Heart right ventricle (tissue), 16 donors: ENCODE measurements at regions not wholly inside any gene's neighbourhood (a gene's known extent, or its start where the extent isn't known, plus 50 kb on each side); places are given as distances from the start of the nearest gene placed in this dataset.

ENCODE experiments used
- ATAC-seq, 8 donors: fragments of 200-7000 bp; cut with Tn5 transposase; one replicate each; pipeline ENCODE4 v1.9.1; 2020; ENCODE audit warnings: mild to moderate bottlenecking in 8 of 8, moderate library complexity in 8 of 8, moderate number of reproducible peaks in 1 of 8
- DNase-seq, 2 donors: peaks; one replicate each; pipeline ENCODE4 v3.0.0-alpha.2; 2020
- H3K27ac ChIP-seq, 10 donors: fragments of 200-600 bp; sonication (generic) in 2 of 10; one replicate each; pipeline versions ENCODE4 v1.5.0 to v1.8.0; 2020 to 2022; ENCODE audit warnings: mild to moderate bottlenecking in 3 of 10
- H3K27me3 ChIP-seq, 7 donors: fragments of 200-600 bp; one replicate each; pipeline ENCODE4 v1.8.0; 2021 to 2022; ENCODE audit warnings: mild to moderate bottlenecking in 2 of 7
- H3K36me3 ChIP-seq, 9 donors: fragments of 200-600 bp; sonication (generic) in 1 of 9; one replicate each; pipeline versions ENCODE4 v1.5.0 to v1.8.0; 2020 to 2022; ENCODE audit warnings: mild to moderate bottlenecking in 2 of 9
- H3K4me1 ChIP-seq, 9 donors: fragments of 200-600 bp; sonication (generic) in 1 of 9; one replicate each; pipeline versions ENCODE4 v1.5.0 to v1.8.0; 2020 to 2022; ENCODE audit warnings: mild to moderate bottlenecking in 4 of 9
- H3K4me3 ChIP-seq, 10 donors: fragments of 200-600 bp; sonication (generic) in 2 of 10; one replicate each; pipeline versions ENCODE4 v1.5.0 to v1.8.0; 2020 to 2022; ENCODE audit warnings: mild to moderate bottlenecking in 7 of 10, moderate library complexity in 2 of 10
- H3K9me3 ChIP-seq, 11 donors: fragments of 200-600 bp in 10 of 11; sonication (generic) in 2 of 11; one replicate each; pipeline versions ENCODE4 v1.5.0 to v1.8.0; 2013 to 2022; ENCODE audit warnings: mild to moderate bottlenecking in 2 of 11, control low read depth in 1 of 11, moderate library complexity in 1 of 11
- CTCF ChIP-seq, 9 donors: fragments of 200-600 bp; sonication (generic) in 2 of 9; IDR thresholded peaks; one replicate each; pipeline versions ENCODE4 v1.5.0 to v1.8.0; 2021 to 2022; ENCODE audit warnings: antibody characterized with exemption in 9 of 9, mild to moderate bottlenecking in 5 of 9, moderate library complexity in 1 of 9
- WGBS, 2 donors: extraction: QIAGEN DNeasy Blood & Tissue Kit; methylation state at CpG; one replicate each; pipeline ENCODE4 v1.1.7; 2013; ENCODE audit warnings: inconsistent platforms in 1 of 2; 5-methylcytosine and 5-hydroxymethylcytosine counted together
- intact Hi-C, 10 donors: fragments of 100-400 bp; cut with DNase I; formaldehyde crosslinking; loops; one replicate each; pipeline versions ENCODE4 v1.11.1 to v1.14.2; 2022
- donor health status: Arrhythmogenic right ventricular cardiomyopathy.
- donor health status: ischemic (EF 13 %, LVEDD 7.1; RV severe dilation, severe dysfunction).
- donor health status: healthy with polysubstance abuse.
- donor health status: DM: no; HTN: yes; CAD: no.
- donor health status: DM: no; HTN: no; CAD: no.
- donor health status: ischemic (EF 25% LVEDD 6.9; RV normal size, moderate dysfunction).
- donor health status: ischemic (EF 25% LVEDD 5.7; RV mildly dilated, moderate dysfunction).
- donor health status: healthy.
- donor health status: DM: yes; HTN: yes; CAD: no.
- donor health status: Ischemic cardiomyopathy.
- donor health status: ischemic (EF 35%, LVEDD 5.7; RV mildly dilated, moderate dysfunction).
- donor health status: nonischemic (EF 11% LVEDD 7.7; RV severe dilation, severe dysfunction).
- donor health status: DM: yes; HTN: yes; CAD: no.
- donor health status: PGD.
- donor health status: ischemic (EF 29% LVEDD 5.4; RV normal size, mild dysfunction).
- donor health status: nonischemic (EF 23%, LVEDD 6.1; RV moderate dilation, normal function).

- H3K4me3 ChIP-seq, result no peak overlapping the region
- no peak for ATAC-seq
- peaks cover 0 to 5% (median 0%) of the 10 kb centered on the region in 11 donors for H3K9me3 ChIP-seq
- no peak overlapping the region for H3K27ac ChIP-seq
- H3K27me3 ChIP-seq, result no peaks in the 10 kb centered on the region
- H3K4me1 ChIP-seq, result peaks cover 0 to 6% (median 0%) of the 10 kb centered on the region in 9 donors
- no peaks in the 10 kb centered on the region for H3K36me3 ChIP-seq
- no peak for DNase-seq
- WGBS, 2 donors, result 93 to 97% methylated on average over 8 of the region's 8 CpGs
- TF ChIP-seq CTCF (IDR thresholded peaks at IDR 0.05), result no peak
- intact Hi-C loops, result no loop called here
These were observed 154.4 kb upstream of the TLL1 start for GRCh38 chr4:165718660-165719059.

- Histone ChIP-seq H3K4me1 (peaks cover 0 to 6% (median 0%) of the 10 kb centered on the region in 9 donors), H3K36me3 (no peaks in the 10 kb centered on the region), H3K4me3 (no peak overlapping the region), H3K9me3 (peaks cover 0 to 3% (median 0%) of the 10 kb centered on the region in 11 donors), H3K27ac (no peak overlapping the region), H3K27me3 (no peaks in the 10 kb centered on the region)
- intact Hi-C loops, result no loop called here
- ATAC-seq (peak in 1 of 8 donors; percentile 39), DNase-seq (no peak)
- TF ChIP-seq CTCF (IDR thresholded peaks at IDR 0.05), result no peak
- 86 to 89% methylated on average over 2 of the region's 2 CpGs for WGBS, 2 donors
These were observed 152.5 kb upstream of the TLL1 start for GRCh38 chr4:165720411-165721082.

GRCh38 chr4:165721815-165722214 lies 151.2 kb upstream of the TLL1 start:
- no peak for ATAC-seq
- TF ChIP-seq CTCF (IDR thresholded peaks at IDR 0.05), result no peak
- 90 to 94% methylated on average over 4 of the region's 4 CpGs for WGBS, 2 donors
- no peak overlapping the region for H3K4me3 ChIP-seq
- no peaks in the 10 kb centered on the region for H3K27me3 ChIP-seq
- intact Hi-C loops, result no loop called here
- H3K36me3 ChIP-seq, result no peaks in the 10 kb centered on the region
- no peaks in the 10 kb centered on the region for H3K9me3 ChIP-seq
- no peak overlapping the region for H3K27ac ChIP-seq
- peaks cover 0 to 1% (median 0%) of the 10 kb centered on the region in 9 donors for H3K4me1 ChIP-seq
- DNase-seq, result no peak

- H3K4me1 ChIP-seq, result no peaks in the 10 kb centered on the region
- no peak overlapping the region for H3K27ac ChIP-seq
- 79 to 81% methylated on average over 4 of the region's 4 CpGs for WGBS, 2 donors
- no peaks in the 10 kb centered on the region for H3K27me3 ChIP-seq
- TF ChIP-seq CTCF (IDR thresholded peaks at IDR 0.05), result no peak
- ATAC-seq (no peak), DNase-seq (no peak)
- H3K36me3 ChIP-seq, result no peaks in the 10 kb centered on the region
- H3K9me3 ChIP-seq, result no peaks in the 10 kb centered on the region
- intact Hi-C loops, result no loop called here
- H3K4me3 ChIP-seq, result no peak overlapping the region
These were observed 149.8 kb upstream of the TLL1 start for GRCh38 chr4:165723051-165723795.
